ACC112 (cell line): ENCODE measurements at regions not wholly inside any gene's neighbourhood (a gene's known extent, or its start where the extent isn't known, plus 50 kb on each side); places are given as distances from the start of the nearest gene placed in this dataset.
"Not testable (repeated sequence)": the region's sequence is repeated elsewhere in the genome, so short reads cannot be mapped to it uniquely, and the experiment has no call there.

ENCODE experiments used
- H2AFZ ChIP-seq: fragments of 200-600 bp; sonication (generic); one replicate; pipeline ENCODE4 v1.6.0; 2017; ENCODE audit warnings: antibody characterized with exemption, low read length; ENCODE audit not compliant: unreplicated experiment
- H3K27ac ChIP-seq: fragments of 200-600 bp; sonication (generic); 2 replicates; pipeline ENCODE4 v1.5.1; 2014; ENCODE audit warnings: low read depth, mild to moderate bottlenecking, antibody characterized with exemption, low read length, moderate library complexity
- H3K27me3 ChIP-seq: fragments of 200-600 bp; sonication (generic); 2 replicates; pipeline ENCODE4 v1.6.1; 2014; ENCODE audit warnings: mild to moderate bottlenecking, antibody characterized with exemption, low read length, moderate library complexity, mixed read lengths; ENCODE audit not compliant: insufficient read depth
- H3K36me3 ChIP-seq: fragments of 200-600 bp; sonication (generic); 2 replicates; pipeline ENCODE4 v1.6.1; 2016; ENCODE audit warnings: mild to moderate bottlenecking, antibody characterized with exemption, low read length, moderate library complexity, mixed read lengths; ENCODE audit not compliant: insufficient read depth
- H3K4me1 ChIP-seq: fragments of 200-600 bp; sonication (generic); one replicate; pipeline ENCODE4 v1.6.1; 2016; ENCODE audit warnings: low read length, mixed read lengths; ENCODE audit not compliant: insufficient read depth, unreplicated experiment, control insufficient read depth
- H3K4me3 ChIP-seq: fragments of 200-600 bp; sonication (generic); 2 replicates; pipeline ENCODE4 v1.5.1; 2014; ENCODE audit warnings: mild to moderate bottlenecking, low read depth, low read length
- H3K79me2 ChIP-seq: fragments of 200-600 bp; sonication (generic); one replicate; pipeline ENCODE4 v1.6.0; 2016; ENCODE audit warnings: low read length; ENCODE audit not compliant: control insufficient read depth, unreplicated experiment, insufficient read depth

DNA sequence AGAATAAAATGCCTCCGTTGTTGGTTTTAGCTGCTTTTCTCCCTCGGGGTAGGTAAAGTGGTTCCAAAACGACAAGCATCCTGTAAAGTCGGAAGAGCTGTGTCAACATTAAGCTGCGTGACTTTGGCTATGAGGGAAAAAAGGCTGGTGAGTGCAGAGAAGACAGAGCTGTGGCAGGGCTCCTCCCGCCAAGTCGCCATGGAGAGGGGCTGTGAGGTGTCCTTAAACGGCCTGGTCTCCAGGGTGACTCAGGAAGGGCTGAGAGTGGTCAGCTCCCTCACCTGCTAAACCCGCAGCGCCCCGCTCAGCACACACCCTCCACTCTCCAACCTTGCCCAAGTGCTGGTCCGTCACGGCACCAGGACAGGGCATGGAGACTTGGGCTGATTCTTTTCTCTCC, 91.6 kb upstream of the SAMD11 start:
- no peaks in the 10 kb centered on the region for H3K36me3 ChIP-seq
- H3K79me2 ChIP-seq, result no peaks in the 10 kb centered on the region
- H3K4me3 ChIP-seq, result no peak overlapping the region
- H2AFZ ChIP-seq, result no peak overlapping the region
- H3K27ac ChIP-seq, result no peak overlapping the region
- H3K27me3 ChIP-seq, result no peaks in the 10 kb centered on the region
- no peaks in the 10 kb centered on the region for H3K4me1 ChIP-seq

- H3K4me3 ChIP-seq, H3K27me3 ChIP-seq, H2AFZ ChIP-seq, H3K27ac ChIP-seq, H3K79me2 ChIP-seq, H3K4me1 ChIP-seq, H3K36me3 ChIP-seq: not testable (repeated sequence)
Measured at GRCh38 chr1:833226-833625, 90.5 kb upstream of the SAMD11 start.

GRCh38 chr1:835509-835908, 88.2 kb upstream of the SAMD11 start:
- not testable (repeated sequence) for H3K36me3 ChIP-seq, H3K79me2 ChIP-seq, H3K4me1 ChIP-seq, H2AFZ ChIP-seq, H3K4me3 ChIP-seq, H3K27ac ChIP-seq, H3K27me3 ChIP-seq

- not testable (repeated sequence) for H3K4me1 ChIP-seq, H3K79me2 ChIP-seq, H3K27me3 ChIP-seq, H3K4me3 ChIP-seq, H2AFZ ChIP-seq, H3K27ac ChIP-seq, H3K36me3 ChIP-seq
Measured at GRCh38 chr1:837601-838000, 86.1 kb upstream of the SAMD11 start.

DNA sequence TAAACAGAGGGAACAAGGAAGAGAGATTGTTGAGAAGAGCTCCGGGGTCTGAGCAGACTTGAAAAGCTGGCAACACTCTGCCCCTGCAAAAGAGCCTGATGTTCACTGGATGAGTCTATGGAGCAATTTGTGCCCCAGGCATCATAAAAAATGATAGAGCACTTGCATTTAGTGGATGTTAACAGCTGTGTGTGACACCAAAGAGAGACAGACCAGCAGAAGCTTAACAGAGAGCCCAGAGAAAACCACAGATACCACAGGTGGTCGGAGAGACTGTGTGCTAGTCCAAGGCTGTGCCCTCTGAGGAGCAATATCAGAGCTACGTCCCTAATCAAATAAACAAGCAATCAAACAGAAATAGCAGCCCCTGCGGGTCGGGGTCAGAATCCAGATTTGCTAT, 85.4 kb upstream of the SAMD11 start:
- not testable (repeated sequence) for H3K79me2 ChIP-seq, H3K27me3 ChIP-seq, H3K27ac ChIP-seq, H2AFZ ChIP-seq, H3K36me3 ChIP-seq, H3K4me1 ChIP-seq, H3K4me3 ChIP-seq

GRCh38 chr1:840592-840991, 83.1 kb upstream of the SAMD11 start:
- not testable (repeated sequence) for H2AFZ ChIP-seq, H3K36me3 ChIP-seq, H3K27me3 ChIP-seq, H3K27ac ChIP-seq, H3K79me2 ChIP-seq, H3K4me3 ChIP-seq, H3K4me1 ChIP-seq

GRCh38 chr1:841671-842425, 81.9 kb upstream of the SAMD11 start:
- H3K27me3 ChIP-seq, H3K79me2 ChIP-seq, H3K36me3 ChIP-seq, H3K27ac ChIP-seq, H2AFZ ChIP-seq, H3K4me3 ChIP-seq, H3K4me1 ChIP-seq: not testable (repeated sequence)

DNA sequence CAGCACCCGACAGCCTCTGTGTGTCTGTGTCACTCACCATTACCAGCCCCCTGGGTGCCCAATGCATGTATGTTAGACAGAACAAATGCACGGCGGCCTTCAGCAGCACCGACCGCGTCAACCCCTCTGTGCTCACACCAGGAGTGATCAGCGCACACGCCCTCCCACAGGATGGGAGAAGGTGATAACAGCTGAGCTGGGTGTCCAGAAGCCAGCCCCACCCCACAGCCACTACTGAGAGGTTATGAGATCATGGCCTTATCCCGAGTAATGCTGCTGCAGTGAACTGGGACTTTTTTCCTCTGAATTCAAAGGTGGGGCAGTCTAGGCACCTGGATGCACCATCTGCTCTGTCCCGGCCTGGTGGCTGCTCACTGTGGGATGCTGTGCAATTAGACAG, 80.9 kb upstream of the SAMD11 start:
- H3K4me1 ChIP-seq, H3K4me3 ChIP-seq: not testable (repeated sequence)

DNA sequence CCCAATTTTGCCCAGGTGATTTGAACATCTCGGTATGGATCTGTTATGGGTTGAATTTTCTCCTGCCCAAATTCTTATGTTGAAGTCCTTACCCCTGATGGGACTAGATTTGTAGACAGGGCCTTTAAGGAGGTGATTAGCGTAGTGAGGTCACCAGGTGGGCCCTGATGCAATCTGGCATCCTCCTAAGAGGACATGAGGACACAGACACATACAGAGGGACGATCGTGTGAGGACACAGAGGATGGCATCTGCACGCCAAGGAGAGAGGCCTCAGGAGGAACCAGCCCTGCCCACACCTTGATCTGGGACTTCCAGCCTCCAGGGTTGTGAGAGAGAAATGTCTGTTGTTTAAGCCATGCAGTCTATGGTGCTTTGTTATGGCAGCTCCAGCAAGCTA, 79.8 kb upstream of the SAMD11 start:
- not testable (repeated sequence) for H3K36me3 ChIP-seq, H3K4me3 ChIP-seq, H2AFZ ChIP-seq, H3K27me3 ChIP-seq, H3K79me2 ChIP-seq, H3K27ac ChIP-seq, H3K4me1 ChIP-seq

More for the DNA sequence above, 80.9 kb upstream of the SAMD11 start:
- not testable (repeated sequence) for H3K27ac ChIP-seq, H3K27me3 ChIP-seq, H3K79me2 ChIP-seq, H2AFZ ChIP-seq, H3K36me3 ChIP-seq

- no peak overlapping the region for H2AFZ ChIP-seq
- no peaks in the 10 kb centered on the region for H3K27me3 ChIP-seq
- H3K36me3 ChIP-seq, result no peaks in the 10 kb centered on the region
- H3K4me3 ChIP-seq, result no peak overlapping the region
- H3K79me2 ChIP-seq, result no peaks in the 10 kb centered on the region
- H3K27ac ChIP-seq, result no peak overlapping the region
- no peaks in the 10 kb centered on the region for H3K4me1 ChIP-seq
Measured at GRCh38 chr1:844472-845026, 79.2 kb upstream of the SAMD11 start.

- not testable (repeated sequence) for H3K36me3 ChIP-seq, H3K27ac ChIP-seq, H3K27me3 ChIP-seq, H2AFZ ChIP-seq, H3K79me2 ChIP-seq, H3K4me1 ChIP-seq, H3K4me3 ChIP-seq
Measured at GRCh38 chr1:845641-846040, 78.1 kb upstream of the SAMD11 start.
